ENCODE measurements at regions not wholly inside any gene's neighbourhood (a gene's known extent, or its start where the extent isn't known, plus 50 kb on each side); places are given as distances from the start of the nearest gene placed in this dataset.
"Not testable (repeated sequence)": the region's sequence is repeated elsewhere in the genome, so short reads cannot be mapped to it uniquely, and the experiment has no call there.

DNA sequence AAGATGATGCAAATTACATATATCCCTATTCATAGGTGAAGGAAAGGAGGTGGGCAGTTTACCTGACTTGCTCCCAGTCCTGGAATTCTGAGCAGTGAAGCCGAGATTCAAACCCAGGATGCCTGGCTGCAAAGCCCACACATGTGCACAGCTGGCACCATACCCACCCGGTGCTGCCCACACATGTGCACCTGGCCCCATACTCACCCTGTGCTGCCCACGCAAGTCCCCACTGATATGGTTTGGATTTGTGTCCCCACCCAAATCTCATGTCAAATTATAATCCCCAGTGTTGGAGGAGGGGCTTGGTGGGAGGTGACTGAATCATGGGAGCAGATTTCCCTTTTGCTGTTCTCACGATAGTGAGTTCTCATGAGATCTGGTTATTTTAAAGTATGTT, 179.2 kb upstream of the C14orf180 start:
- Histone ChIP-seq H3K9me3 (ENCODE audit: control insufficient read depth, insufficient read depth, low read depth, low read length) (no peaks in the 10 kb centered on the region; the same call in 1 of the 2 replicates), H3K4me1 (ENCODE audit: control insufficient read depth, insufficient read depth, low read length) (no peaks in the 10 kb centered on the region), H3K36me3 (ENCODE audit: control insufficient read depth in 2 of 2, insufficient read depth in 1 of 2, low read length in 2 of 2) (no peaks in the 10 kb centered on the region), H3K4me3 (ENCODE audit: low read depth, low read length) (no peak overlapping the region), H3K27ac (ENCODE audit: extremely low read depth, low read depth, low read length) (no peak overlapping the region)
- TF ChIP-seq ZFHX2 (tag by site-specific recombination; conservative IDR thresholded peaks at IDR 0.05), result peak; percentile 58; the same call in 1 of the 2 replicates
- TF ChIP-seq ZNF600 (tag by site-specific recombination; IDR thresholded peaks at IDR 0.05), result no peak
- ChIA-PET POLR2A (no interaction called here), CTCF (no interaction called here)

- H3K4me1 ChIP-seq (ENCODE audit: control insufficient read depth, insufficient read depth, low read length), result no peaks in the 10 kb centered on the region
- POLR2A ChIA-PET, result no interaction called here
- no peak overlapping the region for H3K4me3 ChIP-seq (ENCODE audit: low read depth, low read length)
- H3K36me3 ChIP-seq (ENCODE audit: control insufficient read depth in 2 of 2, insufficient read depth in 1 of 2, low read length in 2 of 2), result no peaks in the 10 kb centered on the region
- no peaks in the 10 kb centered on the region; the same call in 1 of the 2 replicates for H3K9me3 ChIP-seq (ENCODE audit: control insufficient read depth, insufficient read depth, low read depth, low read length)
- H3K27ac ChIP-seq (ENCODE audit: extremely low read depth, low read depth, low read length), result no peak overlapping the region
- CTCF ChIA-PET, result no interaction called here
- TF ChIP-seq ZNF585B (tag by site-specific recombination; IDR thresholded peaks at IDR 0.05) (peak; percentile 28; the same call in 1 of the 2 replicates), ZBTB20 (tag by site-specific recombination; IDR thresholded peaks at IDR 0.05) (no peak), ZNF302 (tag by site-specific recombination; IDR thresholded peaks at IDR 0.05; ENCODE audit: low read depth) (no peak)
Measured at GRCh38 chr14:104401785-104402184, 177.8 kb upstream of the C14orf180 start.

DNA sequence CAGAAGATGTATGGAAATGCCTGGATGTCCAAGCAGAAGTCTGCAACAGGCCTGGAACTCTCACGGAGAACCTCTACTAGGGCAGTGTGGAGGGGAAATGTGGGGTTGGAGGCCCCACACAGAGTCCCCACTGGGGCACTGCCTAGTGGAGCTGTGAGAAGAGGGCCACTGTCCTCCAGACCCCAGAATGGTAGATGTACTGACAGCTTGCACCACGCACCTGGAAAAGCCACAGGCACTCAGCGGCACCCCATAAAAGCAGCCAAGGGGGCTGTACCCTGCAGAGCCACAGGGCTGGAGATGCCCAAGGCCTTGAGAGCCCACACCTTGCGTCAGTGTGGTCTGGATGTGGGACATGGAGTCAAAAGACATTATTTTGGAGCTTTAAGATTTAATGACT, 177.3 kb upstream of the C14orf180 start:
- H3K9me3 ChIP-seq (ENCODE audit: control insufficient read depth, insufficient read depth, low read depth, low read length); H3K36me3 ChIP-seq (ENCODE audit: control insufficient read depth in 2 of 2, insufficient read depth in 1 of 2, low read length in 2 of 2); CTCF ChIA-PET; POLR2A ChIA-PET; H3K4me1 ChIP-seq (ENCODE audit: control insufficient read depth, insufficient read depth, low read length); H3K4me3 ChIP-seq (ENCODE audit: low read depth, low read length); H3K27ac ChIP-seq (ENCODE audit: extremely low read depth, low read depth, low read length): not testable (repeated sequence)

DNA sequence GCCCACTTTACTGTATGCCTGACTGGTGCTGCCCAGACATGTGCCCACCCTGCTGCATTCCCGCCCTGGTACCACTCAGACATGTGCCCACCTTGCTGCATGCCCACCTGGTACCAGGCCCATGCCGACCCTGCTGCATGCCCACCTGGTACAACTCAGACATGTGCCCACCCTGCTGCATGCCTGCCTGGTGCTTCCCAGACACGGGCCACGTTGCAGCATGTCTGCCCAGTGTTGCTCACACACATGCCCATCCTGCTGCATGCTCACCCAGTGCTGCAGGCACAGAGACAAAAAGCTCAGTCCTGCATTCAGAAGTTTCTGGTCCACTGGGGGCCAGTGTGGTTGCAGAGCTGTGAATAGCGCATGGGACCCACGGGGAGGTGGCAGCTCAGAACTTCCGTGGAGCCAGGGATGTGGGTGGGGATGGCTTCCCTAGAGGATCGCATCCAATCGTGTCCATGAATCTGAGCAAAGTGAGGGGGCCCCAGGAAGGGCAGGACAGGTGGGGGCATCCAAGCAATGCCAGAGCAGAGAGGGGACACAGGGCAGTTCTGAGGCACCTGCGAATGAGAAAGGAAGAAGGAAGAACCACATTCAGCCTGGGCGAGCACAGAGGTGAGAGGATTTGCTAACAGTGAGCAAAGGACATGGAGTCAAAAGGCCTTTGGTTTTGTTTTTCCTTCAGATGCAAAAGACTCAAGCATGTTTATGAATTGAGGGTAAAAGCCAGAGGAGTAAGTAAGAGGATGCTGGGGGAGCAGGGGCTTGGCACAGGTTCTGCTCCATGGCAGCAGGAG, 175.9 kb upstream of the C14orf180 start:
- Histone ChIP-seq H3K4me3 (ENCODE audit: low read depth, low read length) (no peak overlapping the region), H3K9me3 (ENCODE audit: control insufficient read depth, insufficient read depth, low read depth, low read length) (no peaks in the 10 kb centered on the region), H3K27ac (ENCODE audit: extremely low read depth, low read depth, low read length) (no peak overlapping the region), H3K4me1 (ENCODE audit: control insufficient read depth, insufficient read depth, low read length) (no peaks in the 10 kb centered on the region), H3K36me3 (ENCODE audit: control insufficient read depth in 2 of 2, insufficient read depth in 1 of 2, low read length in 2 of 2) (no peaks in the 10 kb centered on the region)
- POLR2A ChIA-PET, result no interaction called here
- CTCF ChIA-PET, result no interaction called here
- TF ChIP-seq ZNF133 (tag by site-specific recombination; IDR thresholded peaks at IDR 0.05), result no peak
- TF ChIP-seq, protein P1, sequence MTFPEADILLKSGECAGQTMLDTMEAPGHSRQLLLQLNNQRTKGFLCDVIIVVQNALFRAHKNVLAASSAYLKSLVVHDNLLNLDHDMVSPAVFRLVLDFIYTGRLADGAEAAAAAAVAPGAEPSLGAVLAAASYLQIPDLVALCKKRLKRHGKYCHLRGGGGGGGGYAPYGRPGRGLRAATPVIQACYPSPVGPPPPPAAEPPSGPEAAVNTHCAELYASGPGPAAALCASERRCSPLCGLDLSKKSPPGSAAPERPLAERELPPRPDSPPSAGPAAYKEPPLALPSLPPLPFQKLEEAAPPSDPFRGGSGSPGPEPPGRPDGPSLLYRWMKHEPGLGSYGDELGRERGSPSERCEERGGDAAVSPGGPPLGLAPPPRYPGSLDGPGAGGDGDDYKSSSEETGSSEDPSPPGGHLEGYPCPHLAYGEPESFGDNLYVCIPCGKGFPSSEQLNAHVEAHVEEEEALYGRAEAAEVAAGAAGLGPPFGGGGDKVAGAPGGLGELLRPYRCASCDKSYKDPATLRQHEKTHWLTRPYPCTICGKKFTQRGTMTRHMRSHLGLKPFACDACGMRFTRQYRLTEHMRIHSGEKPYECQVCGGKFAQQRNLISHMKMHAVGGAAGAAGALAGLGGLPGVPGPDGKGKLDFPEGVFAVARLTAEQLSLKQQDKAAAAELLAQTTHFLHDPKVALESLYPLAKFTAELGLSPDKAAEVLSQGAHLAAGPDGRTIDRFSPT (tag by site-specific recombination; IDR thresholded peaks at IDR 0.05), result peak; percentile 26; the same call in 1 of the 2 replicates
- TF ChIP-seq, protein P2, sequence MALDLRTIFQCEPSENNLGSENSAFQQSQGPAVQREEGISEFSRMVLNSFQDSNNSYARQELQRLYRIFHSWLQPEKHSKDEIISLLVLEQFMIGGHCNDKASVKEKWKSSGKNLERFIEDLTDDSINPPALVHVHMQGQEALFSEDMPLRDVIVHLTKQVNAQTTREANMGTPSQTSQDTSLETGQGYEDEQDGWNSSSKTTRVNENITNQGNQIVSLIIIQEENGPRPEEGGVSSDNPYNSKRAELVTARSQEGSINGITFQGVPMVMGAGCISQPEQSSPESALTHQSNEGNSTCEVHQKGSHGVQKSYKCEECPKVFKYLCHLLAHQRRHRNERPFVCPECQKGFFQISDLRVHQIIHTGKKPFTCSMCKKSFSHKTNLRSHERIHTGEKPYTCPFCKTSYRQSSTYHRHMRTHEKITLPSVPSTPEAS (tag by site-specific recombination; IDR thresholded peaks at IDR 0.05), result no peak

- Histone ChIP-seq H3K4me3 (ENCODE audit: low read depth, low read length) (no peak overlapping the region), H3K36me3 (ENCODE audit: control insufficient read depth in 2 of 2, insufficient read depth in 1 of 2, low read length in 2 of 2) (no peaks in the 10 kb centered on the region), H3K4me1 (ENCODE audit: control insufficient read depth, insufficient read depth, low read length) (no peaks in the 10 kb centered on the region), H3K27ac (ENCODE audit: extremely low read depth, low read depth, low read length) (no peak overlapping the region), H3K9me3 (ENCODE audit: control insufficient read depth, insufficient read depth, low read depth, low read length) (no peaks in the 10 kb centered on the region; the same call in 1 of the 2 replicates)
- ChIA-PET CTCF (no interaction called here), POLR2A (no interaction called here)
- no peak for TF ChIP-seq ZNF354C (tag by site-specific recombination; IDR thresholded peaks at IDR 0.05; ENCODE audit: borderline replicate concordance, low read depth)
- no peak for TF ChIP-seq ZNF621 (tag by site-specific recombination; IDR thresholded peaks at IDR 0.05)
- no peak for TF ChIP-seq ZIC2 (tag by site-specific recombination; IDR thresholded peaks at IDR 0.05)
- no peak for TF ChIP-seq ZNF837 (tag by site-specific recombination; IDR thresholded peaks at IDR 0.05)
- no peak for TF ChIP-seq ZNF302 (tag by site-specific recombination; IDR thresholded peaks at IDR 0.05; ENCODE audit: low read depth)
- no peak for TF ChIP-seq ZNF521 (tag by site-specific recombination; IDR thresholded peaks at IDR 0.05)
- no peak for TF ChIP-seq ZNF350 (tag by site-specific recombination; IDR thresholded peaks at IDR 0.05)
- TF ChIP-seq ZNF169 (tag by site-specific recombination; IDR thresholded peaks at IDR 0.05), result no peak
- TF ChIP-seq, protein P3, sequence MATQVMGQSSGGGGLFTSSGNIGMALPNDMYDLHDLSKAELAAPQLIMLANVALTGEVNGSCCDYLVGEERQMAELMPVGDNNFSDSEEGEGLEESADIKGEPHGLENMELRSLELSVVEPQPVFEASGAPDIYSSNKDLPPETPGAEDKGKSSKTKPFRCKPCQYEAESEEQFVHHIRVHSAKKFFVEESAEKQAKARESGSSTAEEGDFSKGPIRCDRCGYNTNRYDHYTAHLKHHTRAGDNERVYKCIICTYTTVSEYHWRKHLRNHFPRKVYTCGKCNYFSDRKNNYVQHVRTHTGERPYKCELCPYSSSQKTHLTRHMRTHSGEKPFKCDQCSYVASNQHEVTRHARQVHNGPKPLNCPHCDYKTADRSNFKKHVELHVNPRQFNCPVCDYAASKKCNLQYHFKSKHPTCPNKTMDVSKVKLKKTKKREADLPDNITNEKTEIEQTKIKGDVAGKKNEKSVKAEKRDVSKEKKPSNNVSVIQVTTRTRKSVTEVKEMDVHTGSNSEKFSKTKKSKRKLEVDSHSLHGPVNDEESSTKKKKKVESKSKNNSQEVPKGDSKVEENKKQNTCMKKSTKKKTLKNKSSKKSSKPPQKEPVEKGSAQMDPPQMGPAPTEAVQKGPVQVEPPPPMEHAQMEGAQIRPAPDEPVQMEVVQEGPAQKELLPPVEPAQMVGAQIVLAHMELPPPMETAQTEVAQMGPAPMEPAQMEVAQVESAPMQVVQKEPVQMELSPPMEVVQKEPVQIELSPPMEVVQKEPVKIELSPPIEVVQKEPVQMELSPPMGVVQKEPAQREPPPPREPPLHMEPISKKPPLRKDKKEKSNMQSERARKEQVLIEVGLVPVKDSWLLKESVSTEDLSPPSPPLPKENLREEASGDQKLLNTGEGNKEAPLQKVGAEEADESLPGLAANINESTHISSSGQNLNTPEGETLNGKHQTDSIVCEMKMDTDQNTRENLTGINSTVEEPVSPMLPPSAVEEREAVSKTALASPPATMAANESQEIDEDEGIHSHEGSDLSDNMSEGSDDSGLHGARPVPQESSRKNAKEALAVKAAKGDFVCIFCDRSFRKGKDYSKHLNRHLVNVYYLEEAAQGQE (tag by site-specific recombination; IDR thresholded peaks at IDR 0.05), result no peak
- TF ChIP-seq ZNF146 (tag by site-specific recombination; IDR thresholded peaks at IDR 0.05), result no peak
- TF ChIP-seq ZNF548 (tag by site-specific recombination; IDR thresholded peaks at IDR 0.05), result no peak
Measured at GRCh38 chr14:104404922-104405321, 174.6 kb upstream of the C14orf180 start.

Data from HEK293 (cell line).